DOHH2 (cell line): ENCODE measurements at regions not wholly inside any gene's neighbourhood (a gene's known extent, or its start where the extent isn't known, plus 50 kb on each side); places are given as distances from the start of the nearest gene placed in this dataset.

Source experiments
- CTCF ChIP-seq: fragments of 200-600 bp; sonication (generic); IDR thresholded peaks from one replicate; pipeline ENCODE4 v1.5.1; 2014; ENCODE audit warnings: antibody characterized with exemption, mild to moderate bottlenecking, low read depth, low read length; ENCODE audit not compliant: poor library complexity, severe bottlenecking
- EZH2phosphoT487 ChIP-seq: fragments of 200-600 bp; sonication (generic); IDR thresholded peaks from 2 replicates; pipeline ENCODE4 v1.6.1; 2017; ENCODE audit warnings: borderline replicate concordance, mild to moderate bottlenecking, antibody characterized with exemption, low read length, moderate library complexity, mixed read lengths

- TF ChIP-seq CTCF: no peak
- TF ChIP-seq EZH2phosphoT487: no peak
Observed at GRCh38 chr1:81435175-81435574, 365.6 kb upstream of the ADGRL2 start.
